Keratinocyte (primary cell): ENCODE measurements at regions not wholly inside any gene's neighbourhood (a gene's known extent, or its start where the extent isn't known, plus 50 kb on each side); places are given as distances from the start of the nearest gene placed in this dataset.

Experiments
- DNase-seq: peaks from one replicate; pipeline ENCODE4 v3.0.0-alpha.2; 2011; ENCODE audit warnings: low read depth, missing footprints, low spot score
- FAIRE-seq: peaks from 2 replicates; lab custom pipeline; 2011; peaks lifted over from hg19 to GRCh38; lab: Jason Lieb, UNC
- H2AFZ ChIP-seq: 2 replicates; pipeline ENCODE4 v1.6.0; 2012; ENCODE audit warnings: low read length, control low read depth, inconsistent platforms; ENCODE audit not compliant: control insufficient read depth
- H3K27ac ChIP-seq: 2 replicates; pipeline ENCODE4 v1.5.1; 2011; ENCODE audit warnings: low read length; ENCODE audit not compliant: control insufficient read depth, insufficient read depth
- H3K27me3 ChIP-seq: 3 replicates; pipeline ENCODE4 v1.6.0; 2011; ENCODE audit warnings: low read length; ENCODE audit not compliant: control insufficient read depth, insufficient read depth; ENCODE audit errors: extremely low read depth
- H3K36me3 ChIP-seq, 2 experiments: 2 replicates in 1 of 2; 3 replicates in 1 of 2; pipeline ENCODE4 v1.5.1; 2011; ENCODE audit warnings: low read length in 2 of 2, mild to moderate bottlenecking in 1 of 2; ENCODE audit not compliant: control insufficient read depth in 2 of 2, insufficient read depth in 2 of 2; ENCODE audit errors: extremely low read depth in 1 of 2
- H3K4me1 ChIP-seq: 3 replicates; pipeline ENCODE4 v1.5.1; 2011; ENCODE audit warnings: low read length; ENCODE audit not compliant: control insufficient read depth, insufficient read depth; ENCODE audit errors: extremely low read depth
- H3K4me2 ChIP-seq: 3 replicates; pipeline ENCODE4 v1.6.0; 2011; ENCODE audit warnings: low read depth, low read length; ENCODE audit not compliant: control insufficient read depth, insufficient read depth; ENCODE audit errors: extremely low read depth
- H3K4me3 ChIP-seq, 3 experiments: fragments of 200-600 bp in 1 of 3; sonication (generic) in 1 of 3; 2 replicates in 2 of 3; 3 replicates in 1 of 3; pipeline ENCODE4 v1.5.1; 2011 to 2016; ENCODE audit warnings: low read length in 3 of 3, mild to moderate bottlenecking in 3 of 3, control low read depth in 2 of 3, inconsistent platforms in 1 of 3, low read depth in 1 of 3, mixed read lengths in 1 of 3, mixed run types in 1 of 3, moderate library complexity in 1 of 3; ENCODE audit not compliant: control insufficient read depth in 2 of 3, insufficient read depth in 2 of 3; ENCODE audit errors: extremely low read depth in 1 of 3
- H3K79me2 ChIP-seq: 2 replicates; pipeline ENCODE4 v1.6.0; 2012; ENCODE audit warnings: low read length; ENCODE audit not compliant: control insufficient read depth, insufficient read depth
- H3K9ac ChIP-seq: 3 replicates; pipeline ENCODE4 v1.6.0; 2011; ENCODE audit warnings: low read length; ENCODE audit not compliant: control insufficient read depth, insufficient read depth; ENCODE audit errors: extremely low read depth
- H3K9me1 ChIP-seq: 3 replicates; pipeline ENCODE4 v1.6.0; 2011; ENCODE audit warnings: low read length; ENCODE audit not compliant: control insufficient read depth, insufficient read depth; ENCODE audit errors: extremely low read depth
- H3K9me3 ChIP-seq: 2 replicates; pipeline ENCODE4 v1.5.1; 2012; ENCODE audit warnings: low read depth, low read length; ENCODE audit not compliant: control insufficient read depth
- H4K20me1 ChIP-seq: 3 replicates; pipeline ENCODE4 v1.6.0; 2011; ENCODE audit warnings: low read length; ENCODE audit not compliant: control insufficient read depth, insufficient read depth; ENCODE audit errors: extremely low read depth
- EZH2 ChIP-seq: IDR thresholded peaks from one replicate; pipeline ENCODE4 v1.6.1; 2012; ENCODE audit warnings: inconsistent platforms, mild to moderate bottlenecking, low read length, moderate library complexity
- dilution Hi-C: fragments of 300-500 bp; cut with MboI; formaldehyde crosslinking; loops from one replicate; pipeline ENCODE4 v1.7.0; 2020; ENCODE audit warnings: low sequenced_read_pairs; ENCODE audit not compliant: extremely low pct_ligation_motif_present
- TF ChIP-seq, protein P1 (sequence below), 3 experiments: IDR thresholded peaks in 1 of 3; conservative IDR thresholded peaks in 1 of 3; optimal IDR thresholded peaks in 1 of 3; 2 replicates in 2 of 3; 3 replicates in 1 of 3; pipeline versions ENCODE3 to v1.5.1; 2011; ENCODE audit warnings: low read length in 3 of 3, mild to moderate bottlenecking in 3 of 3, moderate library complexity in 2 of 3, control low read depth in 1 of 3, inconsistent platforms in 1 of 3; ENCODE audit not compliant: insufficient read depth in 2 of 3; ENCODE audit errors: extremely low read depth in 1 of 3

DNA sequence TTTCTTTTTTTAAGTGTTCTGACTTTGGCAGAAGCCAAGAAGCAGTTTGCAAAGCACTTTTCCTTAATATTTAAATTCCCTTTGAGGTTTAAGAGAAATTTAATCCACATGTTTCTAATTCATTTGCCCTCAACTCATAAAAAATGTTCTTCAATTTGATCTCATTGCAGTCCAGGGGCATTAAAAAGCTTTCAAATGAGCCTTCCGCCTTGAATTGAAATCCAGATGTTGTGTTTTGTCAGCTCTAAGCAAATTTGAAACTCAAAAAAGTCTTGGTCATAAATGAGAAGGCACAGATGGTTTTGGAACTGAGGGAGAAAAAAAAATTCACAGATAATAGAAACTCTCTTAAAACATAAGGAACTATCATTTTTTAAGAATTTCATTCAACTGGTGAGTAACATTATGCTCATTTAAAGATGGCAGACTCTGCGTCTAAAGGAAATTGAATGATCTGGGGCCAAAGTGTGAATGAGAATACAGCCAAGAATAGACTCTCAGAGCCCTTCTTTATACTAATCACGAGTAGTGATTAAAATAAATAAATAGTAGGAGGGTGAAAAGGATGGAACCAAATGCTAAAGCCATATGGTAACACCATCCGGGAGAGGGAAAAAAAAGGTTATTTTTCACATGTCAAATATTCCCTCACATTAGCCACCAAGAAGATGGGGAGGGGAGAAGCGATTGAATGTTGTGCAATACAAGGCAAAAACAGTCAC is 1304.7 kb downstream of the CDH8 start:
- H3K4me1 ChIP-seq = peaks cover 5% of the 10 kb centered on the region
- no peaks in the 10 kb centered on the region for H3K36me3 ChIP-seq
- no peak overlapping the region for H3K27ac ChIP-seq
- no peaks in the 10 kb centered on the region for H3K9me3 ChIP-seq
- no peak overlapping the region for H3K4me2 ChIP-seq
- no peaks in the 10 kb centered on the region for H4K20me1 ChIP-seq
- FAIRE-seq (no peak), DNase-seq (no peak)
- no peak for TF ChIP-seq EZH2
- TF ChIP-seq, protein P1, sequence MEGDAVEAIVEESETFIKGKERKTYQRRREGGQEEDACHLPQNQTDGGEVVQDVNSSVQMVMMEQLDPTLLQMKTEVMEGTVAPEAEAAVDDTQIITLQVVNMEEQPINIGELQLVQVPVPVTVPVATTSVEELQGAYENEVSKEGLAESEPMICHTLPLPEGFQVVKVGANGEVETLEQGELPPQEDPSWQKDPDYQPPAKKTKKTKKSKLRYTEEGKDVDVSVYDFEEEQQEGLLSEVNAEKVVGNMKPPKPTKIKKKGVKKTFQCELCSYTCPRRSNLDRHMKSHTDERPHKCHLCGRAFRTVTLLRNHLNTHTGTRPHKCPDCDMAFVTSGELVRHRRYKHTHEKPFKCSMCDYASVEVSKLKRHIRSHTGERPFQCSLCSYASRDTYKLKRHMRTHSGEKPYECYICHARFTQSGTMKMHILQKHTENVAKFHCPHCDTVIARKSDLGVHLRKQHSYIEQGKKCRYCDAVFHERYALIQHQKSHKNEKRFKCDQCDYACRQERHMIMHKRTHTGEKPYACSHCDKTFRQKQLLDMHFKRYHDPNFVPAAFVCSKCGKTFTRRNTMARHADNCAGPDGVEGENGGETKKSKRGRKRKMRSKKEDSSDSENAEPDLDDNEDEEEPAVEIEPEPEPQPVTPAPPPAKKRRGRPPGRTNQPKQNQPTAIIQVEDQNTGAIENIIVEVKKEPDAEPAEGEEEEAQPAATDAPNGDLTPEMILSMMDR (optimal IDR thresholded peaks at IDR 0.05 in 1 of 3, IDR thresholded peaks at IDR 0.05 in 1 of 3, conservative IDR thresholded peaks at IDR 0.05 in 1 of 3; ENCODE audit: extremely low read depth in 1 of 3, insufficient read depth in 2 of 3, low read length in 3 of 3) = no peak
- no peaks in the 10 kb centered on the region for H3K9me1 ChIP-seq
- H3K79me2 ChIP-seq = no peaks in the 10 kb centered on the region
- H3K27me3 ChIP-seq = no peaks in the 10 kb centered on the region
- no peak overlapping the region for H2AFZ ChIP-seq
- no peak overlapping the region for H3K4me3 ChIP-seq
- H3K9ac ChIP-seq = no peak overlapping the region
- dilution Hi-C loops = no loop called here

DNA sequence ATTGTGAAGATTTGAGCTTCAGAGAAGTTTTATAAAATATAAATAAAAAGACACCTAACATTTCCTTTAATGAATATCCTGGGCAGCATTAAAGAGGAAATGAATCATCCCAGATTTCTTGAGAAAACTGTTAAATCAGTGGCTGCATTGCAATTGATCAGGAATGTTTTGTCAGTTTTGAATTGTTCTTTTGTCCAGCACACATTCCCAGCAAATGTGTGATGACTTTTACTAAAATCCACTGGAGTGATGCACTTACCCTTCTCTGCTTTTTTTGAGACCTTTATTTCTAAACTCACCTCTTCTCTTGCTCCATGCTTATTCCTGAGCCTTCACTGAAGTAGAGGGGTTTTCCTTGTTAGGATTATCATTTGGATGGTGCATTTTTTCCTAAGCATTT is 1307.2 kb downstream of the CDH8 start:
- no peaks in the 10 kb centered on the region for H4K20me1 ChIP-seq
- no peak overlapping the region for H3K27ac ChIP-seq
- TF ChIP-seq, protein P1 (optimal IDR thresholded peaks at IDR 0.05 in 1 of 3, IDR thresholded peaks at IDR 0.05 in 1 of 3, conservative IDR thresholded peaks at IDR 0.05 in 1 of 3; ENCODE audit: extremely low read depth in 1 of 3, insufficient read depth in 2 of 3, low read length in 3 of 3) = no peak
- no peak for TF ChIP-seq EZH2
- FAIRE-seq (no peak), DNase-seq (no peak)
- H2AFZ ChIP-seq = no peak overlapping the region
- H3K4me3 ChIP-seq = no peak overlapping the region
- peaks cover 5% of the 10 kb centered on the region for H3K4me1 ChIP-seq
- H3K27me3 ChIP-seq = no peaks in the 10 kb centered on the region
- H3K4me2 ChIP-seq = no peak overlapping the region
- no peaks in the 10 kb centered on the region for H3K36me3 ChIP-seq
- H3K9ac ChIP-seq = no peak overlapping the region
- dilution Hi-C loops = no loop called here
- no peaks in the 10 kb centered on the region for H3K9me3 ChIP-seq
- H3K79me2 ChIP-seq = no peaks in the 10 kb centered on the region
- no peaks in the 10 kb centered on the region for H3K9me1 ChIP-seq
